PC-9 (cell line): ENCODE measurements at regions not wholly inside any gene's neighbourhood (a gene's known extent, or its start where the extent isn't known, plus 50 kb on each side); places are given as distances from the start of the nearest gene placed in this dataset.

Experiments
- EZH2 ChIP-seq: fragments of 200-600 bp; sonication (generic); IDR thresholded peaks from 2 replicates; pipeline ENCODE4 v1.8.0; 2017; ENCODE audit warnings: antibody characterized with exemption, low read depth
- TF ChIP-seq, protein P1 (sequence below): fragments of 200-600 bp; sonication (generic); conservative IDR thresholded peaks from 2 replicates; pipeline ENCODE4 v1.6.1; 2017; ENCODE audit warnings: mixed run types, antibody characterized with exemption, mild to moderate bottlenecking, moderate library complexity

DNA sequence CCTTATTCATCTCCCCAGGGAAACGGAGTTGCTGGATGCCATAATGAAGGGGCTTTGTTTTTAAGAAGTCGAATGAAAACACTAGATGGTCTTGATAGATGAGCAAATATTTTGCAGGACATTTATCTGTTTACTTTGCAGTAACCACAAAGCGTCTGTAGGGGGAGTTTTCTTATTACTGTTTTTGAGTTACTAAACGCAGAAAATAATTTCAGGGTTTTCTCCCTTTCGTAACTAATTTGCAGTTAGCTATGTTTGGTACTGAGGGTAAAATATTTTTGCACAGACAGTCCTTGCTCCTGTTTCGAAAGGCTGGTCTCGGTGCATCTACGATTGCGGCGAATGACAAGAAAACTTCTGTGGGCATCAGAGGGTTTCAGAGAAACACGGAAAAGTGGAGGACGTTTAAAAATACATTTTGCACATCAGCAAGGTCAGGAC is 505.6 kb upstream of the MKI67 start:
- TF ChIP-seq, protein P1, sequence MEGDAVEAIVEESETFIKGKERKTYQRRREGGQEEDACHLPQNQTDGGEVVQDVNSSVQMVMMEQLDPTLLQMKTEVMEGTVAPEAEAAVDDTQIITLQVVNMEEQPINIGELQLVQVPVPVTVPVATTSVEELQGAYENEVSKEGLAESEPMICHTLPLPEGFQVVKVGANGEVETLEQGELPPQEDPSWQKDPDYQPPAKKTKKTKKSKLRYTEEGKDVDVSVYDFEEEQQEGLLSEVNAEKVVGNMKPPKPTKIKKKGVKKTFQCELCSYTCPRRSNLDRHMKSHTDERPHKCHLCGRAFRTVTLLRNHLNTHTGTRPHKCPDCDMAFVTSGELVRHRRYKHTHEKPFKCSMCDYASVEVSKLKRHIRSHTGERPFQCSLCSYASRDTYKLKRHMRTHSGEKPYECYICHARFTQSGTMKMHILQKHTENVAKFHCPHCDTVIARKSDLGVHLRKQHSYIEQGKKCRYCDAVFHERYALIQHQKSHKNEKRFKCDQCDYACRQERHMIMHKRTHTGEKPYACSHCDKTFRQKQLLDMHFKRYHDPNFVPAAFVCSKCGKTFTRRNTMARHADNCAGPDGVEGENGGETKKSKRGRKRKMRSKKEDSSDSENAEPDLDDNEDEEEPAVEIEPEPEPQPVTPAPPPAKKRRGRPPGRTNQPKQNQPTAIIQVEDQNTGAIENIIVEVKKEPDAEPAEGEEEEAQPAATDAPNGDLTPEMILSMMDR: peak; percentile 45
- no peak for TF ChIP-seq EZH2
